ENCODE measurements at regions not wholly inside any gene's neighbourhood (a gene's known extent, or its start where the extent isn't known, plus 50 kb on each side); places are given as distances from the start of the nearest gene placed in this dataset.
A peak's percentile ranks its signal among the peaks of the same experiment; 100 is the strongest.
"Not testable (repeated sequence)": the region's sequence is repeated elsewhere in the genome, so short reads cannot be mapped to it uniquely, and the experiment has no call there.

DNA sequence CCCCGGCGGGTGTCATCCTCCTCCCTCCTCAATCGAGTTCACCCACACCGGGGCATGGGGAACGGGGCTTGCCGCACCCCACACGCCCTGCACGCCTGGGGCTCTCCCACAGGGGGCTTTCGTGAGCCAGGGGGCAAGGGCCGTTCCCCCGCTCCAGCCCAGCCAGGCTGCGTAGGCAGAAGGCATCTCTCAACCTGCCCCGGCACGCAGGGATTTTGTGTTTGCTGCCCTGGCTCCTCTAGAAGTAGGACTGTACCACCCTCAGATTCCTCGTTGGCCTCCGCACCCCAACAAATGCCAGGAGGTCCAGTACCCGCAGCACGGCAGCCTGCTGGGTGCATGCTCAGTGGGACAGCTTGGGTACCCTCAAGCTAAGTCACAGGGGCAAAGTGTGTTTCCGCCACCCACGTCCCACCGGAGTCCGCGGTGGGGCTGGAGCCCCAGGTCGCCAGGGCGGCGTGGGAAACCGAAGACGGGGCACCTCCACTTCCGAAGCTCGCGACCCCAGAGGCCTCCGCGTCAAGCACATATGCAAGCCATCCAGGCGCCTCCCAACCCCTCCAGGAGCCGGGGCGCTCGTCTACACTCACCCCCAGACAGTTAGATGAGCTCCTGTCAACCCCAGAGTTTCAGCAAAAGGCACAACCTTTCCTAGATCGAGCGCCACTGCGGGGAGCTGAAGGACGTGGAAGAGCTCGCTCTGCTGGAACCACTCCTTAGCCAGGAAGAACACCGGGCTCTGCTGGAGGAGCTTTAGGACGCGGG, 1495.7 kb upstream of the DEFB115 start:
- DNase-seq (ENCODE audit: missing footprints); intact Hi-C loops (cut with DNase I); ATAC-seq: not testable (repeated sequence)

DNA sequence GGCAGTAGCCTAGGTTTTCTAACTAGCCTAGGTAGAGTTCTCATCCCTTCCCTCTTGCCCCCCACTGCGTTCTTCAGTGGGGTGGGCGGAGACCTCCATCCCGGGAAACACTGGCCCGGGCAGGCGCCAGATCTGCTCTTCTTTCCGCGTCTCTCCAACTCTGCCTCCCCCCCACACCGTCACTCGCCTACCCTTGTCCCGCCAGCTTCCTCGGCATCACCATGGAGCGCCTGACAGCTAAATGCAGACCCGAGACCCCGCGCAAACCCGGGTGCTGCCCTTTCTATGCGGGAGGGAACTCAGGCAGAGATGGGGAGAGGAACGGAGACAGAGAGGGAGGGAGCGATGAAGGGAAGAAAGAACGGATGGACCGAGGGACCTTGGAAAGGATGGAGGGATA, 1494.8 kb upstream of the DEFB115 start:
- intact Hi-C loops (cut with DNase I) = no loop called here
- no peak for ATAC-seq

DNA sequence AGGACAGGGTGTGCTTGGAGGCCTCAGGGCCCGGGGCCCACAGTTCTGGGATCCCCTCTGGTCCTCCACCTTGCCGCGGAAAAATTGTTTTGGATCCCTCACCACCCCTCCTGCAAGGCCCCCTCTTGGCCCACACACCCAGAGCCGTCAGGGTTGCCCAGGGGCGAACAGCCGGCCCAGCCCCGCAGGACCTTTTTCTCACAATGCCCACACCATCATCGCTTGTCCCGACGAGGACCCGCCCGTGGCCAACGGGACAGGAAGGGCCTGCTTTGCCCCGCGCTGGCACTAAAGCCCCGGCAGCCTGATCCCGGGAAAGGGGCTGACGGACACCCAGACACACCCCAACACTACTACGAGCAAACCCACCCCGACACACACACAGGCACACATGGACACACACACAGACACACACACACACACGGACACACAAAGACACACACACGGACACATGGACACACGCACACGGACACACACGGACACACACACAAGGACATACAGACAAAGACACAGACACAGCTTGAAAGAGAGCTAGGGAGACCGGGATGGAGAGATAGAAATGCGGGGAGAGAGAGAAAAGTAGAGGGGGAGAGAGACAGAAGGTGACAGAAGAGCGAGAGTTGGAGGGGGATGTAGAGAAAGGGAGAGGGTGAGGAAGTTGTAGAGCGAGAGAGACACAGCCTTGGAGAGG, 1493.5 kb upstream of the DEFB115 start:
- no peak for ATAC-seq
- no peak for DNase-seq (ENCODE audit: missing footprints)
- intact Hi-C loops (cut with DNase I) = no loop called here

More for the DNA sequence above, 1494.8 kb upstream of the DEFB115 start:
- DNase-seq (ENCODE audit: missing footprints) = no peak

DNA sequence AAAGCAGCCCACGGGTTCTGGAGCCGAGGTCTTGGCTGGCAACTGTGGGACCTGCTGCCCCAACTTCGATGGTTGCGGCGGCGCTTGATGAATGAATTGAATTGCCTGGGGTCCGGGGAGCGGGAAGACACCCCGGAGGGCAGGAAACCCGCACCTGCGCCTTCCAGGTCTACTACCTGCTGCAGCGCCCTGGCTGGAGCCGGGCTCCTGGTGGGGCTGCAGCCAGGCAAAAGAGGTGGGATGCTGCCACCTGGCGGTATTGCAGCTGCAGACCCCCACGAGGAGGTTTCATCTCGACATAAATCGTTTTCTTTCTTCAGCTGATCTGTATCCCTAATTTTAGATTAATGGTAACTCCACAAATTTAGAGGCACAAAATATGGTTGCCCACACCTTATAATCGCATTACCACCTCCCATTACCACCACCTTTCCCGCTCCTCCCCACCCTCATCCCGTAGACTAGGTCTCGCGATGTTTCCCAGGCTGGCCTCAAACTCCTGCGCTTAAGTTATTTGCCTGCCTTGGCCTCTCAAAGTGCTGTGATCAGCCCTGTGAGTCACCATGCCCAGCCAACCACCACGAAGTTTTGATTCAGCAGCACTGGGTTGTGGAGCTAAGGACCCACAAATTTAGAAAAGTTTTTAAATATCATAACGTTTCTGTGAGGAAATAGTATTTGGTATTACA, 1492.4 kb upstream of the DEFB115 start:
- ATAC-seq; DNase-seq (ENCODE audit: missing footprints); intact Hi-C loops (cut with DNase I): not testable (repeated sequence)

DNA sequence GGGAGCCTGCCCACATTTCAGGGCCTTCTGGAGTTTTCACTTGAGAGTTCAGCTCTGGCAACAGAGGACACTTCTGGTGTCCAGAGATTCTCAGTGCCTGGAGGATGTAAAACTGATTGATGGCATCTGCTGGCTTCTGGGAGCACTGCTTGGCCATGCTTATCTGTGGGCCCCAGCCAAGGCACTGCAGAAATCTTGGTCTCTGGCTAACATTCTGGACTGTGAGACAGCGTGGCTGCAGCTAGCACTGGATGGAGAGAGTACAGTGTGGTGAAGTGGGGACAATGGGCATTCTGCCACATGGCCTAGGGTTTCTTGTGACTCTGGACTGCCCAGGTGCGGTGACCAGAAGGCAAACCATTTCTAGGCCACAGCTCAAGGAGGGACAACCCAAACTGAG, 1479.4 kb upstream of the DEFB115 start:
- ATAC-seq; intact Hi-C loops (cut with DNase I); DNase-seq (ENCODE audit: missing footprints): not testable (repeated sequence)

DNA sequence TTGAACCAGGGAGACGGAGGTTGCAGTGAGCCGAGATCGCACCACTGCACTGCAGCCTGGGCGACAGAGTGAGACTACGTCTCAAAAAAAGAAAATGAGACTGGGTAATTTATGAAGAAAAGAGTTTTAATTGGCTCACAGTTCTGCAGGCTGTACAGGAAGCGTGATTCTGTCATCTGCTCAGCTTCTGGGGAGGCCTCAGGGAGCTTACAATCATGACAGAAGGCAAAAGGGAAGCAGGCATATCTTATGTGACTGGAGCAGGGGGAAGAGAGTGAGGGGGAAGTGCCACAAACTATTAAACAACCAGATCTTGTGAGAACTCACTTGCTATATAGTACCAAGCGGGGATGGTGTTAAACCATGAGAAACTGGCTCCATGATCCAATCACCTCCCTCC, 1476.2 kb upstream of the DEFB115 start:
- intact Hi-C loops (cut with DNase I); ATAC-seq; DNase-seq (ENCODE audit: missing footprints): not testable (repeated sequence)

DNA sequence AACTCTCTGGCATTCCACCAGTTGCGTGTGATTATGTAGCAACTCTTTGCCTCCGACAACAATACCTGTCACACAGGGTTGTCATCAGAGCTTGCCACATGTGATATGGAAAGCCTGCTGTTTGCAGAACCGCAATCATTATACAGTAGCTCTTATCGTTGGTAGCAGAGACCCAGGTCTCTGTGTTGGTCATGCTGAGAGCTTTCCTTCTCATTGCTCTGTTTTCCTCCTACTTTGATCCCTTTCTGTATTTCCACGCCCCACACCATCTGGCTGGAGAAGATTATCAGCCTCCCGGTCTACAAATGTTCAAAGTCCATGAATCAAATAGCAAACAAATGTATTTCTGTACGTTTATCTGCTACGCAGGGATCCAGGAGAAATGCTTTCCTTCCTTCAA, 1475.6 kb upstream of the DEFB115 start:
- ATAC-seq; DNase-seq (ENCODE audit: missing footprints); intact Hi-C loops (cut with DNase I): not testable (repeated sequence)

DNA sequence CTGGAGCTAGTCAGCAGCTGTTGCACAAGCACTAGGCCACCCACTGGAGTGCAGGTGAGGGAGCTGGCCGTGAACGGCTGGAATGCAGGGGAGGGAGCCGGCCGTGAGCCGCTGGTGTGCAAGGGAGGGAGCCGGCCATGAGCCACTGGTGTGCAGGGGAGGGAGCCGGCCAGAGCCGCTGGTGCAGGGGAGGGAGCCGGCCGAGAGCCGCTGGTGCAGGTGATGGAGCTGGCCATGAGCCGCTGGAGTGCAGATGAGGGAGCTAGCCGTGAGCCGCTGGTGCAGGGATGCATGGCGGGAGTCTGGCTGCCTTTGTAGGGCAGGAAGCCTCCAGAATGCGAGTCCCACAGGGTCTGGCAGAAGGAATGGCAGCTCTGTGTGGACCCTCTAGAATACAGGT, 1470.0 kb upstream of the DEFB115 start:
- DNase-seq (ENCODE audit: missing footprints); ATAC-seq; intact Hi-C loops (cut with DNase I): not testable (repeated sequence)

DNA sequence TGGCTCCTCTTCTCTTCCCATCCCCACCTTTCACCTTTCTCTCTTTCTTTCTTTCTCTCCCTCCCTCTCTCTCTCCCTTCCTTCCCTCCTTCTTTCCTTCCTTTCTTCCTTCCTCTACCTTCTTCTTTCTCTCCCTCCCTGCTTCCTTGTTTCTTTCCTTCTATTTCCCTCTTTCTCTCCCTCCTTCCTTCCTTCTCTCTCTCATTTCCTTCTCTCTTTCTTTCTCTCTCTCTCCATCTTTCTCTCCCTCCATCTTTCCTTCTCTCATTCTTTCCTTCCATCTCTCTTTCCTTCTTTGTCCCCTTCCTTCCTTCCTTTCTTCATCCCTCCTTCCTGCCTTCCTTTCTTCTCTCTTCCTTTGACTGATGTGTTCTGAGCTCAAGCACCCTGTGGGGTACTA, 1467.0 kb upstream of the DEFB115 start:
- intact Hi-C loops (cut with DNase I) = no loop called here
- DNase-seq (ENCODE audit: missing footprints) = no peak
- ATAC-seq = no peak

DNA sequence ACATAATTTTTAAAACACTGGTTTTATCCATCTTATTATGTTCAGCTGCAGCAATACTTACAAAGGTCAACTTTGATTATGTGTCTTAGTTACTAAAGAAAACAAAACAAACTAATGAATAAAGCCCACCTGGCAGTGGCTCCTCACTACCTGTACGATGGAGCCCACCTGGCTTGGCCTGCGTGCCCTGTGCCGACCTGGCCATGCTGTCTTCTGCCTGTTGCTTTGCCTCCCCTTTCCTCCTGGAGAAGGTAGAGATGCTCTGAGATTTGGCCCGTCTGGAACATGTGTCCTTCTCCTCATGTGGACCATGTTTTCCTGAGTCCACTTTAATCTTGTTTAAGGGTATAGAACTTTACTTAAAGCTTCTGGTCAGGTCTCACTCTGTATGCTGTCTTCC, 1426.0 kb upstream of the DEFB115 start:
- intact Hi-C loops (cut with DNase I); DNase-seq (ENCODE audit: missing footprints); ATAC-seq: not testable (repeated sequence)

DNA sequence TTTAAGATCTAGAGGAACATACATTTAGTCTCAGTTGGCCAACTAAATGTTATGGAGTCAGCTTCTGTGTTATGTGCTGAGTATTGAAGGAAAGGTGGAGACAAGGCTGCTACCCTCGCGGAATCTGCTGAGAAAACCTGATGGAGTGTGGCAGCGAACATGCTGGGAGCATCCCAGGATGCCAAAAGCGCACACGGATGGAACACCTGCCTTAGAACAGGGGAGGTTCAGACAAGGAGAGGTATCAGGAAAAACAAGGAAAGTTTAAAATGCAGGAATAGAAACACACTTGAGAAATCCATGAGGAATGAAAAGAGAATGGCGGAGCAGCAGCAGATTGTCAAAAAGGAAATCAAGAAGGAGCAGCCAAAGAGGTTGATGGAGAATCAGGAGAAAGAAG, 1389.5 kb upstream of the DEFB115 start:
- DNase-seq (ENCODE audit: missing footprints); ATAC-seq; intact Hi-C loops (cut with DNase I): not testable (repeated sequence)

DNA sequence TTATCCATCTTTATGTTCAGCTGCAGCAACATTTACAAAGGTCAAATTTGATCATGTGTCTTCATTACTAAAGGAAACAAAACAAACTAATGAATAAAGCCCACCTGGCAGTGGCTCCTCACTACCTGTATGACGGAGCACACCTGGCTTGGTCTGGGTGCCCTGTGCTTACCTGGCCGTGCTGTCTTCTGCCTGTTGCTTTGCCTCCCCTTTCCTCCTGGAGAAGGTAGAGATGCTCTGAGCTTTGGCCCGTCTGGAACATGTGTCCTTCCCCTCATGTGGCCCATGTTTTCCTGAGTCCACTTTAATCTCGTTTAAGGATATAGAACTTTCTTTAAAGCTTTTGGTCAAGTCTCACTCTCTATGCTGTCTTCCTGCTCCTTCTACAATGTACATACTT, 1388.8 kb upstream of the DEFB115 start:
- ATAC-seq; DNase-seq (ENCODE audit: missing footprints); intact Hi-C loops (cut with DNase I): not testable (repeated sequence)

DNA sequence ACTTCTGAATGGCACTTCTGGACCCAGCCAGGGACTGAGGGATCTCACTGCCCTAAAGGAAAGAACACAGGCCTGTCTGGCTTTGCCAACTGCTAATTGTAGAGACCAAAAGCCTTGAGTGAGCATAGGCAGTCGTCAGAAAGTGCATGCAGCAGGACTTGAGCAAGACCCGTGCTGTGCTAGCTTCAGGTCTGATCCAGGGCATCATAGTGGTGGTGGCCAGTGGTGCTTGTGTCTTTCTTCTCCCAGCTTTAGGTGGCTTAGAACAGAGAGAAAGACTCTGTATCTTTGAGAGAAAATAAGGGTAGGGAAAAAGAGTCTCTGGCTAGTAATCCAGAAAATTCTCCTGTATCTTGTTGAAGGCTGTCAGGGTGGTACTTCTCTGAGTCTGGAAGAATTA, 1385.6 kb upstream of the DEFB115 start:
- DNase-seq (ENCODE audit: missing footprints); ATAC-seq: not testable (repeated sequence)
- intact Hi-C loops (cut with DNase I) = loop anchor here (10.0 kb wide), 1 partner anchor 757 kb away; no protein-coding TSS in a partner anchor

DNA sequence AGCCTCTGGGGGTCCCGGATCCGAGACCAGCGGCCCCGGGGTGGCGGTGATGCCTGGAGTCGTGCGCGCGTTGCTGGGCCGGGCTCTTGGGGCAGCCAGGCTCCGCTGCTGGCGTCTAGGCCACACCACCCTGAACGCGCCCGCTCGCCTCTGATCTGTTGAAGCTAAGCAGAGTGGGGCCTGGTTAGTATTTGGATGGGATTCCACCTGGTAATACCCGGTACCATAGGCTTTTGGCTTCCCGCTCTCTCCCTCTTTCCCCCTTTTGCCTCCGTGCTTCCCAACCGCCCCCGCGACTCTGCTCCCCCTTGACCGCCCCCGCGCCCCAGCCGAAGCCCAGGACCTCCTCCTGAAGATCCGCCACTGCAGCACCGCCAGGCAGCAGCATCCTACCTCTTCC, 1383.5 kb upstream of the DEFB115 start:
- intact Hi-C loops (cut with DNase I) = loop anchor here (10.0 kb wide), 1 partner anchor 759 kb away; no protein-coding TSS in a partner anchor

DNA sequence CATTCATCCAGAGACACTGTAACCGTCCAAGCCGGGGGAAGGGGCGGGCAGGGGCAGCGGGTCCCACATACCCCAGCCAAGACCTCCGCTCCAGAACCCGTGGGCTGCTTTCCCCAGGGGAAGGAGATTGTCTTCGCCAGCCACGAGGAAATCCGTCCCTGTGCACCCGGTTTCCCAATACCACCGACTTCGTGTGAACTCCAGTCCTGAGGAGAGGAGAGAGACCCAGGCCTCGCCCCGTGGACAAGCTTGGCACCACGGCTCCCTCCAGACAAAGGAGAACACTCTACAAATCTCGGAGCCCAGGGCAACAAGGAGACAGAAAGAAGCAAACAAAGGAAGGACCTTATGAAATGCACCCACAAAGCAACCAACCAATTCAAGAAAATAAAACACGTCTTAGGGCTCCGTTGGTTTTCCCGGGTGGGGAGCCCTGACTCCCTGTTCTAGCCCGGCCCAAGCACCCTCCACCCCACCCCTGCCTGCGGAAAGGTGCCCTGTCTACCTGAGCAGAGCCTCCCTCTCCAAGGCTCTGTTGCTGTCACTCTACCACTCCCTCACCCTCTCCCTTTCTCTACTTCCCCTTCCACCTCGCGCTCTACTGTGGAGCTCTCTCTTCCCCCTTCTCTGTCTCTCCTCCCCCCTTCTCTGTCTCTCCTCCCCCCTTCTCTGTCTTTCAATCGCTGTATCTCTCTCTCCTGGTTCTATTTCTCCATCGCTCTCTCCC, 1382.8 kb upstream of the DEFB115 start:
- no peak for DNase-seq (ENCODE audit: missing footprints)
- intact Hi-C loops (cut with DNase I) = loop anchor here (10.0 kb wide), 1 partner anchor 760 kb away; no protein-coding TSS in a partner anchor

More for the DNA sequence above, 1383.5 kb upstream of the DEFB115 start:
- ATAC-seq (no peak), DNase-seq (ENCODE audit: missing footprints) (peak; percentile 91)

DNA sequence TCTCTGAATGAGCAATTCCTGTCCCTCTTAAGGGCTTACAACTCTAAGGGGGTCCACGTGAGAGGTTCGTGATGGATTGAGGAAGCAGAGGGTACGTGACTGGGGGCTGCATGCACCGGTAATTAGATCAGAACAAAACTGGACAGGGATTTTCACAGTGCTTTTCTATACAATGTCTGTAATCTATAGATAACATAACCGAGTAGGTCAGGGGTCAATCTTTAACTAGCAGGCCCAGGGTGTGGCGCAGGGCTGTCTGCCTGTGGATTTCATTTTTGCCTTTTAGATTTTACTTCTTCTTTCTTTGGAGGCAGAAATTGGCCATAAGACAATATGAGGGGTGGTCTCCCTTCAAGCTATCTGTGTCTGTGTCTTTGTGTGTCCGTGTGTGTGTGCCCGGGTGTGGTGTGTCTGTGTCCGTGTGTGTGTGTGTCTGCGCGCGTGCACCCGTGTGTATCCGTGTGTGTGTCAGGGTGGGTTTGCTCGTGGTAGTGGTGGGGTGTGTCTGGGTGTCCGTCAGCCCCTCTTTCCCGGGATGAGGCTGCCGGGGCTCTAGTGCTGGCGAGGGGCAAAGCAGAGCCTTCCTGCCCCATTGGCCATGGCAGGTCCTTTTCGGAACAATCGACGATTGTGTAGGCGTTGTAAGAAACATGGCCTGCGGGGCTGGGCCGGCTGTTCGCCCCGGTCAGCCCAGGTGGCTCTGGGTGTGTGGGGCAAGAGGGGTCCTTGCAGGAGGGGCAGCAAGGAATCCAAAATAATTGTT, 1382.0 kb upstream of the DEFB115 start:
- peak; percentile 71 for DNase-seq (ENCODE audit: missing footprints)
- ATAC-seq = peak; percentile 66
- intact Hi-C loops (cut with DNase I) = loop anchor here (10.0 kb wide), 1 partner anchor 761 kb away; no protein-coding TSS in a partner anchor

More for the DNA sequence above, 1382.8 kb upstream of the DEFB115 start:
- no peak for ATAC-seq

DNA sequence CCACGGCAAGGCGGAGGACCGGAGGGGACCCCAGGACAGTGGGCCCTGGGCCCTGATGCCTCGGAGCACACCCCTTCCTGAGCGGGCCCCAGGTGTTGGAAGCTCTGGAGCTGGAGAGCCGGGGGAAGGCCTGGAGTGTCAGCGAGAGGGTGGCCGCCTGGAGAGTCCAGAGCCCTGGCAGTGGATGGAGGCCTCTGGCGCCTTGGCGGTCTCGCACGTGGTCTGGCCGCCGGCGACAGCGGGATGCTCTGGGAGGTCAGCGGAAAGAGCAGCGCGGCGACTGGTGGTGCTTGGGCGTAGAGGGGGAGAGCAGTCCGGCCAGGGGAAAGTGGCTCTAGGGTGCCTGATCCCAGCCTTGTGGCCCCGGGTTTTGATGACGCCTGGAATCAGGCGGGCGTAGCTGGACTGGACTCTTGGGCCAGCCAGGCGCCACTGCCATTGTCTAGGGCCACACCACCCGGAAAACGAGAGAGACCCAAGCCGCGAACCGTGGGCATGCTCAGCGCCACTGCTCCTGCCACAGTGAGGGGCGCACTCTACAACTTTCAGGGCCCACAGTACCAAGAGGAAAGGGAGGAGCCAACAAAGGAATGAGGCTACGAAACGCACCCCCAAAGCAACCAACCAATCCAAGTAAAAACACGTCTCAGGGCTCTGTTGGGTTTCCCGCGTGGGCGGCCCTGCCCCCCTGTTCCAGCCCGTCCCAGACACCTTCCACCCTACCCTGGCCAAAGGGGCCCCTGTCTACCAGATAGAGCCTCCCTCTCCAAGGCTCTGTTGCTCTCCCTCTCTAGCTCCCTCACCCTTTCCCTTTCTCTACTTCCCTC, 1381.2 kb upstream of the DEFB115 start:
- not testable (repeated sequence) for DNase-seq (ENCODE audit: missing footprints); ATAC-seq
- intact Hi-C loops (cut with DNase I) = loop anchor here (10.0 kb wide), 1 partner anchor 761 kb away; no protein-coding TSS in a partner anchor
